Hindlimb muscle (tissue), 1 donor: ENCODE measurements at regions not wholly inside any gene's neighbourhood (a gene's known extent, or its start where the extent isn't known, plus 50 kb on each side); places are given as distances from the start of the nearest gene placed in this dataset.

Experiments used
- DNase-seq: peaks from one replicate; pipeline ENCODE4 v3.0.0-alpha.2; 2013

DNA sequence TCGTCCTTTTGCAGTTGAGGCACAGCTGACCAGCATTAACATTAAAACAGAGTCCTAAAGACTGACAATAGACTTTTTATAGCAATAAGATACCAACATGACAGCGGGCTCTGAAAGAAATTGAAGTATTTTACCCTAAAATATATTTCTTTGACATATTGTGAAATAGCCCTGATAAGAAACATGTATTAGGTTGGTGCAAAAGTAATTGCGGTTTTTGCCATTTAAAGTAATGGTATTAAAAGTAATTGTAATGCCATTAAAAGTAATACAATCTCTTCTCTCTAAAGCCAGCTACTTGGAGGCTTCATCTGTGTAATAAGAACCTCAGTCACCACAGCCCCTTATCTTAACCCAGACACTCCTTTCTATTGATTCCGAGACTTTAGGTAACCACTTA lies 394.6 kb downstream of the PREX1 start:
- DNase-seq: no peak

DNA sequence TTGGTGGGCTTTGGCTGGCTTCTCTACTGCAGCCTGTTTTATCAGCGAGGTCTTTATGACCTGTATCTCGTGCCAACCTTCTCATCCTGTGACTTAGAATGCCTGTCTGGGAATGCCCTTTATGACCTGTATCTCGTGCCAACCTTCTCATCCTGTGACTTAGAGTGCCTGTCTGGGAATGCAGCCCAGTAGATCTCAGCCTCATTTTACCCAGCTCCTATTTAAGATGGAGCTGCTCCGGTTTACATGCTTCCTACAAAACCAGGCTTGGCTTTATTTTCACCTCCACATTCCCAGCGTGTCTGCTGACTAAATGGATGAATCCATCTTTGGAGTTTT lies 395.3 kb downstream of the PREX1 start:
- no peak for DNase-seq

DNA sequence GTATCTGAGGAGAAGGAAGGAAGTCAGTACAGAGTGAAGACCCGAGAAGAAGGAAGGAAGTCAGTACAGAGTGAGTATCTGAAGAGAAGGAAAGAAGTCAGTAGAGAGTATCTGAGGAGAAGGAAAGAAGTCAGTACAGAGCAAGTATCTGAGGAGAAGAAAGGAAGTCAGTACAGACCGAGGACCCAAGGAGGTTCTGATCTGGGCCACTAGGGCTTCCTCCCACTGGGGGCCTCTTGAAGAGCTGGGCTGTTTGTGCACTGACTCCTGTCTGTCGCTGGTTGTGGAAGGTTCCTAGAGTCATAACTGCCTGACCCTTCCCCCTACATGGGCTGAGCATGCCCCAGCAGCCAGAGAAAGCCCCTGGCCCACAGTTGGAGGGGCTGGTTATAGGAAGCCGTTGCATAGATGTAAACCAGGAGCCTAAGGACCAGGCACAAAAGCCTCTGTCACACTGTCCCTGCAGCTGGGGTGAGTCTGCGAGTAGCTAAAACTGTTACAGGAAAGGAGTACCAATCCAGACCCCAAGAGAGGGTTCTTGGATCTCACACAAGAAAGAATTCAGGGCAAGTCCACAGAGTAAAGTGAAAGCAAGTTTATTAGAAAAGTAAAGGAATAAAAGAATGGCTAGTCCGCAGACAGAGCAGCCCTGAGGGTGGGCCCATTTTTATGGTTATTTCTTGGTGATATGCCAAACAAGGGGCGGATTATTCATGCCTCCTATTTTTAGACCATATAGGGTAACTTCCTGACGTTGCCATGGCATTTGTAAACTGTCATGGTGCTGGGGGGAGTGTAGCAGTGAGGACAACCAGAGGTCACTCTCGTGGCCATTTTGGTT lies 395.9 kb downstream of the PREX1 start:
- DNase-seq: no peak

DNA sequence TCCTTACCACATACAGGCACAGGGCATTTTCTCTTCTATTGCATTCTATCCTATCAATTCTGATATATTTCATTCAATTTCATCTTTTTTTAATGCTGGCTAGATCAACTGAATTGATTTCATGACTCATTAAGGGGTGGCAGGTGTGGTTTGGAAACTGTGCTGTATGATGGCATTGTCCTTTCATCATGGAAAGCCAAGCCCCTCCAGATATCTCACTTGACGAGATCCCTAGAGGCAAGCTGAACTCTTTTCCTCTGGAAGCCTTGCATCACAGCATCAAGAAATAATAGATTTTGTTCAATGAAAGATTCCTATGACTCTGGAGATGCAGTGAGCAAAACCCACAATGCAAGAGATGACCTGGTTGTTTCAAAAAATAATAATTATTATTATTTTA lies 401.2 kb downstream of the PREX1 start:
- no peak for DNase-seq

DNA sequence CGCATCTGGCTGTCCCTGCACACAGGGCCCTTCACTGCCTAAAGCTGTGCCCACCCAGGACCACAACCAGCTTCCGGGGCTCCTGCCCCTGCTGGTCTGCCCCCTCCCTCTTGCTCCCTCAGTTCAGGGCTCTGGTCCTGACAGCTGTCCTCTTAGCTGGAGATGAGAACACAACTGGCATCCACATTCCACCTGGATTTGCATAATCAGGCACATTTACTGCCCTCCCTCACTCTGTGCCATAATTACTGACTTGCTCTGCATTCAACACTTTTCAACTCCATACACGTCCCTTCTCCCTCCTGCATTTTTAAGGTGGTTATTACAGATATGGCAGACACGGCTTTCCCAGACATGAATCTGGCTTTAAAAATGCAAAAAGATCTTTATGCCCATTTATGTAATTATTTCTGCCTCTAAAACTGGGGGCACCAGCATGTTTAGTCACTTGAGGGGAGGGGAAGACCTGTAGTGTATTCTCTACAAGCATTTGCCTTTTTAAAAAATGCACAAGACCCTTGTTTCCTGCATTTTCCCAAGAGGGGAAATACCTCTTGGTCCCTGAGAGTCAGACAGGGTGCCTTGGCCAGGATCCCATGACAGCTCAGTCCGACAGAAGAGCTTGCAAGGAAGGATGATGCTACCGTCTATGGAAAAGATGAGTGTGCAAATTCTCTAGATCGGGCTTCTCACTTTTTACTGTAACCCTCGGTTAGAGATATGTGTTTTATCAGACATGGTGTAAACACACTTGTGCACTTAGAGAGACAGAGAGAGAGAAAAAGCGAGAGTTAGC lies 401.8 kb downstream of the PREX1 start:
- DNase-seq: no peak

DNA sequence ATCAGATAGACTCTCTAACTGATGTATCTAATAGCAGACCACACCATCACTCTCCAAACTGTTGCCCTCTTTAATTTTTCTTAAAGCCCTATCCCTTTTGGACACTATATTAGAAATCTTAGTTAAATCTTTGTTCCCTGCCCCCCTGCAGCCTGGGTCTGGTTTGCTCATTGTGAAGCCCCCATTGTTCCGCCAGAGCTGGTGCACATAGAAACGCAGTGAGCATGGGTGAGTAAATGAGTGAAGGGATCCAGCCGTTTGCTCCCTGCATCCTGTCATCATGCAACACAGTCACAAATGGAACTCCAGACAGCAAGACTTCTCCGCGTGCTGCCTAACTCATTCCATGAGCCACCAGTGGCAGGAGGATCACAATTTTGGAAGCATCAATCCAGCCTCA lies 402.5 kb downstream of the PREX1 start:
- no peak for DNase-seq

DNA sequence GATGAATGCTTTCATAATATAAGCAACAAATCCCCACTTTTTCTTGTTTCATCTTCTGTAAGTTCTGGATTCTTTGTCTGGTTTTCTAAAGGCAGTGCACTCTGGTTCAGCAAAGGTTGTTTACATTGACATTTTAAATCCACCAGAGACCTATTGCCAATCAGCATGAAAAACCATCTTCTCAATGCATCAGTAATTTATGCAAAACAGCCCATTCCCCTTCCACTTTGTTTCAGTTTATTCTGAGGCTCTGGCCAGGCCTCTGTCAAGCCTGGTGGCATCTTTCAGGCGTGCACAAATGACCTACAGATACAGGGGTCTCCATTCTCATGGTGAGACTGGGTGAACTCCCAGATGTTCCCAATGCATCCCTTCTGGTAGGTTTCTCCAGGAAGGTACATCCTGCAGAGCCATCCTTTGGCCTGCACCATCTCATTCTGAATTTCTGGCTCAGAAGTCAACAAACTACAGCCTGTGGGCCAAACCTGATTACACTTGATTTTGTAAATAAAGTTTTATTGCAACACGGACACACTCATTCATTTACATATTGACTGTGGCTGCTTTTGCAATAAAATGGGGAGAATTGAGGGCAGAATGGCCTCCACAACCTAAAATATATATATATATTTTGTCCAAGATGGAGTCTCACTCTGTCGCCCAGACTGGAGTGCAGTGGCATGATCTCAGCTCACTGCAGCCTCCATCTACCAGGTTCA lies 405.4 kb downstream of the PREX1 start:
- DNase-seq: no peak

DNA sequence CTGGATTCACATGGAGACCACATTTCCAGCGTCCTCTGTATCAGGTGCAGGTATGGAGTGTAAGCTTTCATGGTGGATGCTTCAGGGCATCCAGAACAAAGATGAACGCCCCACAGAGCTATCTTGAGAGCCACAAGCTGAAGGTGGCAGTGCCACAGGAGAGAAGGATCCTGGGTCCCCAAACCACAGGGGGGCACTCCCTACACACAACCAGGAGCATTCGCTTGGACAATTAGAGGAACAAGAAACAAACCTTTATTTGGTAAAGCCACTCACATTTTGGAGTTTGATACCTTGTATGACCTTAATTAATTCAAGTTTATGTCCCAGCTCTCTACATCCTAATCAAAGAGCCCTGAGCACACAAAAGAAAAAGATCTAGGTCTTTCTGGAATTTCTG lies 406.3 kb downstream of the PREX1 start:
- DNase-seq: no peak

DNA sequence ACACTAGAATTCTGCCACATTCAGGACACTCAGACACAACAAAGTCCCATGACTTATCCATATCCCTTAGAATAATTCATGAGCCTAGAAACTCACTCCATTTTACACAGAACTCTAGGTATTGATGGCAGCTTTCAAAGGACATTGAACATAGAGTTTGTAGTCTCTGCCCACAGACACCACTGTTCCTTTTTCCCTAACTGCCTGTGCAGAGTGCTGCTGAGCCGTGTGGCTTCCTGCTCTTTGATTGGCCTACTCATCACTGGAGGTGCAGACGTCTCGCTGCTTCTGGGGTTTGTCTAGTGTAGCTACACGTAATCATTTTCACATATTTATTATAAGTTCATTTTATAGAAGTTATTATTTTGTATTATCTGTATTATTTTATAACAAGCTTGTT lies 407.6 kb downstream of the PREX1 start:
- DNase-seq: no peak

DNA sequence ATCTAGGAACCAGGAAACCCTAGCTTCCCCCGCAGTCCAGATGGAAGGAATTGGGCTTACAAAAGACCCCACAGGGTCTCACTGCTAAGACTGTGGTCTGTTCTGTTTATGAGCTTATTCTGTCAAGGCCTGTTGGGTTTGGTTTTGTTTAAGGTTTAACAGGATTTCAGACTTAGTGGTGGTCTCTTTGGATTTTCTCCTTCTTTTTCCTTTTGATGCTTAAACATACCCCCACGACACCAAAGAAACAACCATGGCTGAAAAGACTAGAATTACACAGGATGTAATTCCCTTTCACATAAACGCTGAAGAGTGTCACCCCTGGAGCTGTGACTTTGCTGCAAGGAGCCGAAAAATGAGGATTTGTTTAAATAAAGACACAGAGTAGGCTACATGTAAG lies 408.6 kb downstream of the PREX1 start:
- no peak for DNase-seq

DNA sequence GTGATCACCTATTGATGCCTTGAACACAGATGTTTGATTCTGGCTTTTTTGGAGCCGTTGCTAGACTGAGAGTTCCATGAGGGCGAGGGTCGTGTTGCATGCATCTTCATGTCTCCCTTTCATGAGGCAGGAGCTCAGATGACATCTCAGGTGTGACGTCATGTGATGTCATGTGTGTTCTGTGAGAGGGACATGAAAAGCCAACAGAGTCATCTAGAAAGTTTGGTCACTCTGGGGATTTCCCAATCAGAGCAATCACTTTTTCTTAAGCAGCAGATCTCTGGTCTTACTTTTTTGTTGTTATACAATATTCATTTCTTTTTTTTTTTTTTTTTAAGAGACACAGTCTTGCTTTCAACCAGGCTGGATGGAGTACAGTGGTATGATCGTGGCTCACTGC lies 411.8 kb downstream of the PREX1 start:
- DNase-seq: no peak

DNA sequence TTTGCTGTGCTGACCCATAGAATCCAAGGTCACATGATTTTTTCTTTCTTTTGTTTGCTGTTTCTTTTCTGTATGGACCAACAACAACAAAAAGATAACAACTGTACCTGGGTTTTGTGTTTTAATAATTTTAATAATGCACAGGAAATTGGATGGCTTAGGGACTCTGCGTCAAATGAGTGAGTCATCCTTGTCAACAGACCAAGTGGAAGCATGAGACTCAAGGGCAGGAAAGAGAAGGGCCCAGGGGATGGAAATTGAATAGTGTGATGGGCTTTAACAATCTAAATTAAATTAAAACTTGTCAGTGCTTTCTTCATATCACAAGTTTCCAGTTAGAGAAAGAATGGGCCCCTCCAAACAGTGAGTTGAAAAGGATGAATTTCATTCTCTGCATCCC lies 413.0 kb downstream of the PREX1 start:
- DNase-seq: no peak

DNA sequence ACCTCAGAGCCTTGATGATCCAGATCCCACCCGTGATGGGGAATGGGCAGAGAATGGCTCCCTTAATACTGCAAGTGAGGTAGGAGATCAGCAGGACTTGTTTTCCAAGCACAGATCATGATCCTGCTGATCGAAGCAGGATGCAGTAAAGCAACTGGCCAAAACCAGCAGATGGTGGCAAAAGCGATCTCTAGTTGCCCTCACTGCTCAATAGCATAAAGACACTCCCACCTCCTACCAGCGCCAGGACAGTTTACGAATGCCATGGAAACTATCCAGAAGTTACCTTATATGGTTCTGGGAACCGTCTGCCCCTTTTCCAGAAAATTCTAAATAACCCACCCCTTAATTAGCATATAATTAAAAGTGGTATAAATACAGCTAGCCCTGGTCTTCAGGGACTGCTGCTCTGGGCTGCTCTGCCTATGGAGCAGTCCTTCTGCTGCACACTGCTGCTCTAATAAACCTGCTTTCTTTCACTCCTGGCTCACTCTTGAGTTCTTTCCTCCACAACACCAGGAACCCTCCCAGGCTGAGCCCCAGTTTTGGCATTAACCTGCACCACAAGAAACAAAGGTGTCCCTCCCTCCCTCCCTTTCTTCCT lies 415.8 kb downstream of the PREX1 start:
- DNase-seq: no peak

DNA sequence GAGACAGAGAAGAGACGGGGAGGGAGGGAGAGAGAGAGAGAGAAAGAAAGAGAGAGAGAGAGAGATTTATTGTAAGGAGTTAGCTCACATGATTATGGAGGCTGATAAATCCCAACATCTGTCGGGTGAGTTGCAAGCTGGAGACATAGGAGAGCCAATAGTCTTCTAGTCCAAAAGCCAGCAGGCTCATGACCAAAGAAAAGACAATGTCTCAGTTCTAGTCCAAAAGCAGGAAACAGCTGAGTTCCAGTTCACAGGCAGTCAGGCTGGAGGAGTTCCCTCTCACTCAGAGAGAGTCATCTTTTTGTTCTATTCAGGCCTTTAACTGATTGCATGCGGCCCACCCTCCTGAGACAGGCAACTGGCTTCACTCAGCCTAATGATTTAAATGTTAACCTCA lies 416.6 kb downstream of the PREX1 start:
- DNase-seq: peak; percentile 83

DNA sequence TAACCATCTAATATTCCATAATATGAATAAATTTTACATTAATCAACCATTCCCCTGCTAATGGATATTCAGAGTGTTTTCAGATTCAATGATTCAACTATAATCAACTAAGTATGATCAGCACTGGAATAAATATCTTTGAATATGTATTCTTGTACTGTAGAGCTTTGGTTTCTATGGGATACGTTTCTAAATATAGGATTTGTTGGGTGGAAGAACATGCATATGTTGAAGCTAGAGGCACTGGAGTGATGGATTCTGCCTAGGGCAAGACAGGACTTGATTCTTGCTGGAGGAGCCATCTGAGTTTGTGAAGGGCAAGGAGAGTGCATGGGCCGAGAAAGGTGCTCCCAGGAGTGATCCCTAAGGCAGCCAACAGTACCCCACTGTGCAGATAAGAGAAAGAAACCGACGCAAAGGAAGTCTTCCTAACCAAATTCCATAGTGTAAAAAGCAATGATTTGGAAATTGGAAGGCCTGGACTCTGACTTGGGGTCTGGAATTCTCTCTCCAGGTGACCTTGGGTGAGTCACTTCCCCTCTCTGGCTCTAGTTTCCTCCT lies 418.7 kb downstream of the PREX1 start:
- DNase-seq: no peak

DNA sequence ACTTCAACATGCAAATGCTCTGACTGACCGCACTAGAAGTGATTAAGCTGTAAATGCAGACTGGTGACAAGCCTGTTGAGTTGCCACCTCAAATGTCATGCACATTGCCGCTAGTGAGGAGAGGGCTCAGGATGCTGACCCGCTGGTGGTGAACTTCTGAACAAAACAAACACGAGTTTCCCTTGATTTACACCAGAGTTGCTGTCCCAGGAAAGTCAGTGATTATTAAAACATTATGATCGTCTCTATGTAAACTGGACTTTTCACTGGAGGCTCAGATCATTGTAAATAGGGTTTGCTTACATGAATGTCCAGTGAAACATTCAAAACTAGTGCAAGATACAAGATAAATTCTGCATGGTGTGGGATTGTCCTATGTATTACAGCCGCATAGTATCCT lies 420.1 kb downstream of the PREX1 start:
- DNase-seq: no peak

DNA sequence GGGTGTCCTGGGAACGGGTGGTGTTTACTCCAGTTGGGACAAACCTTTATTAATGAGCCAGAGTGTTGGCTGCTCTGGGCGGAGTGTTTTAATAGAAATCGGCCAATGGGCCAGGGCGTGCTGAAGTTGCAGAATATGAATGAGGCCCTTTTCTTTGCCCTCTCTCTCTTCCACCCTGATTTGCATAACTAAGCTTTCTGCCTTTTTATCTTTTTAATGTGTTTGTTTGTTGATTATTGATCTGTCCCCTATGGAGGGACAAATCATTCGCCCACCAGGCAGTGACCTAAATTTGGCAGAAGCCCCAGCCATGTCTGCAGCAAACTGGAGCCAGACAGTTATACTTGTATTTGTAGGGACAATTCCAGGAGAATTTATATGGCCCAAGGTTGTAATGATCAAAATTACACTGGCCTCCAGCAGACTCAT lies 420.9 kb downstream of the PREX1 start:
- no peak for DNase-seq

DNA sequence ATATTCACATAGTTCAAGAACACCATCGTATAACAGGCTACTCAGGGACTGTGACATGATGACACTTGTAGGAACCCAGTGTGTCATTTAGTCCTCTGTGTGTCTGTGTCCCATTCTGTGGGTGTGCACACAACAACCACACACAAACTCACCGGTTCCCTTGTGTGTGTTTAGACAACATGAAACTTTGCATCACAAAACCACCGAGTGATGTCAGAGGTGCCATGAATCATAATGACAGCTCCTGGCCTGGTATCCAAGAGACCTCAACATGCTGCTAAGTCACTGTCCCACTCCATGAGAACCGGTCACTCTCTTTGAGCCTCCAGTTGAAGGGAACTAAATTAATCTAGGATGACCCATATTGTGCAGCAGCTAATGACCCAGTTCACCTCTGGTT lies 421.3 kb downstream of the PREX1 start:
- no peak for DNase-seq

DNA sequence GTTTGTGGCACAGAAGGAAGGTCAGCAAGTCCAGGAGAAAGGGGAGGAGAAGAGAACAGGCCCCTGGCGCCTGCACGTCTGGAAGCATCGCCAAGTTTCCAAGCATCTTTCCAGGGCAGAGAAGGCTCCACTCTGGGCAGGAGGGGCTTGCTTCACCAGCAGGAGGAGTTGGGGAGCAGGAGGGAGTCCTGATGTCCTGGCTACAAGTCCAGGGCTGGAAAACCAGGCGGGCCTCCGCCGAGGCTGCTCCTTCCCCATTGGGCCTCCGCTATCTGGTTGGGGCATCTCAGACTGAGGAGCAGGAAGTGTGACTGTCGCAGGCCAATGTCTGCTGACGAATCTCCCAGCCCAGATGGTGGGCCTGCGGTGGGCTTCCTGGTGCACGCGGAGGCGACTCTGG lies 421.9 kb downstream of the PREX1 start:
- no peak for DNase-seq

DNA sequence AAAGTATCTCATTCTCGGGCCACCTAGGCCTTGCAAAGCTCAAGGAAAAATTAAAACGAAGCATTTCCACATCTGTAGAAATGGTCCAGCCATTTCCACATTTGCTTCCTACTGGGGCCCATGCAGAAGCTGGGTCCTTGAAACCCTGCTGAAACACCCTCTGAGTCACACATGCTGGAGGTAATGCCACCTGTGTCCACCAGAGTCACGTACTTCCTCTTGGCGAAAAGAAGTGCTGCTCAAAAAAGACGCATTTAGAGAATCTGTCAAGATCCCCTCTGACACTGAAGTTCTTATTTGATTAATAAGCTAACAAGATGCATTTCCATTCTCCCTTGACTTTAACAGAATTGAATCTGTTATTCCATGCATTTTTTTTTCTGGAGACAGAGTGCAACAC lies 423.2 kb downstream of the PREX1 start:
- DNase-seq: no peak

DNA sequence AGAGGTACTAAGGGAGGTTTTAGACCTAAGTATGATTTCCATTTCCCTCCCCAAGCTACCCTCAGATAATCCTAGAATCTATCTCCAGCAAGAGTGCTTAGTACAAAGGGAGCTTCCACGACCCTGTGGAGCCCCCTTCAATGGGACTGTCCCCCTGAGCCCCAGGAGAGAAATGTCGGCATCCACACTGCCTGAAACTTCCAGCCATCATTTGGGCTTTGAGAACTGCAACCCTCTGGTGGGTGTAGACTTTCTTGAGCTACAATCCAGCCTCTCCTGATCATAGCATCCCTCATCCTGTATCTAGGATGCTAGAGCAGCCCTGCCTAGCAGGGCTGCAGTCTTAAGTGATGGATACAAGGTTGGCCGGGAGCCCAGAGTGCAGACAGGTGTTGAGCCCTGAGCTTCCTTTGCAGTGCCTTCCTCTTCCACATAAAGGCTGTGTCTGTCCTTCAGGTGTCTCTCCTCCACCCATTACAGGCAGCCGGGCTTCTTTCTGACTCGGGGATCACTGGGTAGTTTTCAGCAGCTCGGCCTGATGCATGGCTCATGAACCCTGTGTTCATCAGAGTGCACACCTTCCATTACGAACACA lies 424.5 kb downstream of the PREX1 start:
- DNase-seq: no peak

DNA sequence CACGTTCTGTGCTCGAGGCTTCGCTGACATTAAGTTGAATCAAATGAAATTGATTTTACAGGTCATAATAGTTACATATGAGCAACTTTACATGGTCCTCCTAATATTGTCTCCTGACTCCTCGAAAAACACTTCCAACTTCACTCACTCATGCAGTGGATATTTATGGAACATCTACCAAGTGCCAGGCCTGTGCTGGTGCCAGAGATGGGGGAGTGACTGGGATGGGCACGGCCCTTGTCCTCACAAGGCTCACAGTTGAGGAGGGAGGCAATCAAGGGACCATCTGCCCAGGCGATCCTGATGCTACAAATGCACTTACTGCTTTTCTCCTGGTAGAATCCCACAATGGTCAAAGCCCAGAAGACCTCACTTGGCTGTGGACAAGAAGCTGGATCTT lies 426.4 kb downstream of the PREX1 start:
- no peak for DNase-seq
